BE2C (cell line): ENCODE measurements at regions not wholly inside any gene's neighbourhood (a gene's known extent, or its start where the extent isn't known, plus 50 kb on each side); places are given as distances from the start of the nearest gene placed in this dataset.

Experiments
- DNase-seq: peaks from one replicate; pipeline ENCODE4 v3.0.0-alpha.2; 2020
- H3K27me3 ChIP-seq: fragments of 250-450 bp; sonication (Bioruptor Pico); 2 replicates; pipeline ENCODE4 v1.5.1; 2020; ENCODE audit warnings: mild to moderate bottlenecking
- H3K36me3 ChIP-seq: fragments of 250-450 bp; sonication (Bioruptor Pico); 2 replicates; pipeline ENCODE4 v1.5.1; 2020; ENCODE audit warnings: mild to moderate bottlenecking
- H3K4me1 ChIP-seq: fragments of 250-450 bp; sonication (Bioruptor Pico); 2 replicates; pipeline ENCODE4 v1.5.1; 2020
- H3K4me3 ChIP-seq: 2 replicates; pipeline ENCODE4 v1.5.1; 2011; ENCODE audit warnings: low read depth, low read length
- H3K9me3 ChIP-seq: fragments of 250-450 bp; sonication (Bioruptor Pico); 2 replicates; pipeline ENCODE4 v1.5.1; 2020
- TF ChIP-seq, protein P1 (sequence below): IDR thresholded peaks from 2 replicates; pipeline ENCODE4 v1.5.1; 2012; ENCODE audit warnings: mild to moderate bottlenecking, low read depth, low read length

DNA sequence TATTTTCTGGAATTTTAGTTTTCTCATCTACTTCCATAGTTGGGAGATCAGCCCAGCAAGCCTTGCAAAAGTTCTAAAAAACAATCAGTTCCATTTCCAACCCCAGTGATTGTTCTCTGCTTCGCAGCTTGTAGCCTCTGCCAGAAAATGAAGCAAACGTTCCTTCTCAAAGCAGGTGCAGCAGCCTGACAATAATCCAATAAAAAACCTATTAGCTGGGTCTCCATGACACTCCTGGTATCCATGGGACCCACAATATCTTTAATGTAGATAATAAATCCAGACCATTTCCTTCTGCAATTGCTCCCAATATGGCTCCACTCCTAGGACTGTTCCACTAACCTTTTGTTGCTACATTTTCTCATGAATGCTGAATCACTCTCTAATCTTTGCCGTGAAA is 140.8 kb upstream of the SETBP1 start:
- no peaks in the 10 kb centered on the region for H3K27me3 ChIP-seq
- H3K9me3 ChIP-seq, result no peaks in the 10 kb centered on the region
- TF ChIP-seq, protein P1, sequence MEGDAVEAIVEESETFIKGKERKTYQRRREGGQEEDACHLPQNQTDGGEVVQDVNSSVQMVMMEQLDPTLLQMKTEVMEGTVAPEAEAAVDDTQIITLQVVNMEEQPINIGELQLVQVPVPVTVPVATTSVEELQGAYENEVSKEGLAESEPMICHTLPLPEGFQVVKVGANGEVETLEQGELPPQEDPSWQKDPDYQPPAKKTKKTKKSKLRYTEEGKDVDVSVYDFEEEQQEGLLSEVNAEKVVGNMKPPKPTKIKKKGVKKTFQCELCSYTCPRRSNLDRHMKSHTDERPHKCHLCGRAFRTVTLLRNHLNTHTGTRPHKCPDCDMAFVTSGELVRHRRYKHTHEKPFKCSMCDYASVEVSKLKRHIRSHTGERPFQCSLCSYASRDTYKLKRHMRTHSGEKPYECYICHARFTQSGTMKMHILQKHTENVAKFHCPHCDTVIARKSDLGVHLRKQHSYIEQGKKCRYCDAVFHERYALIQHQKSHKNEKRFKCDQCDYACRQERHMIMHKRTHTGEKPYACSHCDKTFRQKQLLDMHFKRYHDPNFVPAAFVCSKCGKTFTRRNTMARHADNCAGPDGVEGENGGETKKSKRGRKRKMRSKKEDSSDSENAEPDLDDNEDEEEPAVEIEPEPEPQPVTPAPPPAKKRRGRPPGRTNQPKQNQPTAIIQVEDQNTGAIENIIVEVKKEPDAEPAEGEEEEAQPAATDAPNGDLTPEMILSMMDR, result no peak
- no peak for DNase-seq
- no peaks in the 10 kb centered on the region for H3K36me3 ChIP-seq
- H3K4me3 ChIP-seq, result no peak overlapping the region
- H3K4me1 ChIP-seq, result no peaks in the 10 kb centered on the region

DNA sequence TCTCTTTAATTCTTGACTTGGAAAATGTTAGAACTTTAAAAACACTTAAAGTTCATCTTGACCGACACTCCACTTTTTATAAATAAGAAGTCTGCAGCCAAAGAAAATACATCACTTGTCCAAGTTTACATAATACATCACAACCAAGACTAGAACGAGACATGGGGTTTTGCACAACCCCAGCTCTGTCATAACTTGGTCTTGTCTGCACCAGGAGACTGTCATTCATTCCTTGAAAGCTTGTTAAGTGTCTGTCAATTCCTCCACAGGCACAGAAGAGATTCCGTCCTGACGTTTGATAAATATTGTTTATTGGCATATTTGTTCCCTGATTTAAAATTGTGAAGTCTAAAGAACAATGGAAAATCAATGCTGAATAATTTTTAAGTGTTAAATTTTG is 139.5 kb upstream of the SETBP1 start:
- no peaks in the 10 kb centered on the region for H3K27me3 ChIP-seq
- TF ChIP-seq, protein P1, result no peak

DNA sequence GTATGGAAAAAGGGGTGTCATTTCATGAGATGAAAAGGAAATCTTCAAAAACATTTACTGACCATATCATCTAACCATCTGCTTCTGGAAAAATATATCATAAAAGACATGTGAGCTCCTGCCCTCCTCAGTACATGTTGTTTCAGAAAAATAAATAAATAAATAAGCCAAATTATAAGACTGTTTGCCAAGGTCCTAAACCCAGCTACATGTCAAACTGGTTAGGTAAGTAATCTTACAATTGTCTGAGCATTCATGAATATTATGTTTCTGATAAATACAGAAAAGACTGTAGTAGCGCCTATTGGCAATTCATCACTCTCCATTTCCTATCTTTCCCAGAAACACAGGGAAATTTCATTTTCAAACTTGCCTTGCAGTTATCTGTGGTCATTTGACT is 138.9 kb upstream of the SETBP1 start:
- H3K9me3 ChIP-seq, result no peaks in the 10 kb centered on the region
- no peak overlapping the region for H3K4me3 ChIP-seq
- TF ChIP-seq, protein P1, result no peak
- no peaks in the 10 kb centered on the region for H3K27me3 ChIP-seq
- DNase-seq, result no peak
- no peaks in the 10 kb centered on the region for H3K4me1 ChIP-seq
- H3K36me3 ChIP-seq, result no peaks in the 10 kb centered on the region

More for the DNA sequence above, 139.5 kb upstream of the SETBP1 start:
- Histone ChIP-seq H3K4me3 (no peak overlapping the region), H3K9me3 (no peaks in the 10 kb centered on the region), H3K36me3 (no peaks in the 10 kb centered on the region), H3K4me1 (no peaks in the 10 kb centered on the region)
- DNase-seq, result no peak

DNA sequence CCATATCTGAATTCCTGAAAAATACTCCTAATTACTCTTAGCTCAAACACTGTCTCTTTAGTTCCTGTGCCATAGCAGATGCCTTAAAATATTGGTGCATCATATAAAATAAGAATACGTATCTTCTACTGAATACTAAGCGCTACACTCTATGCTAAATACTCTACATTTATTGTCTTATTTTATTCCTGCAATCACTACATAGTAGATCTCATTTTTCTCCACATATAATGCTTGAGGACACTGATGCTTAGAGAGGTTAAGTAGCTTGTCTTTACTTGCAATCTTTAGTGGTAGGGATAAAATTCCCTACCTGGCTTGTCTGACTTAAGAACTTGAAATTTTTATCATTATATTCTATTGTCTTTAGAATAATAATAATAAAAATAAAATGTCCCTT is 137.3 kb upstream of the SETBP1 start:
- DNase-seq, result no peak
- H3K27me3 ChIP-seq, result no peaks in the 10 kb centered on the region
- H3K4me3 ChIP-seq, result no peak overlapping the region
- H3K9me3 ChIP-seq, result no peaks in the 10 kb centered on the region
- H3K36me3 ChIP-seq, result no peaks in the 10 kb centered on the region
- TF ChIP-seq, protein P1, result no peak
- no peaks in the 10 kb centered on the region for H3K4me1 ChIP-seq

DNA sequence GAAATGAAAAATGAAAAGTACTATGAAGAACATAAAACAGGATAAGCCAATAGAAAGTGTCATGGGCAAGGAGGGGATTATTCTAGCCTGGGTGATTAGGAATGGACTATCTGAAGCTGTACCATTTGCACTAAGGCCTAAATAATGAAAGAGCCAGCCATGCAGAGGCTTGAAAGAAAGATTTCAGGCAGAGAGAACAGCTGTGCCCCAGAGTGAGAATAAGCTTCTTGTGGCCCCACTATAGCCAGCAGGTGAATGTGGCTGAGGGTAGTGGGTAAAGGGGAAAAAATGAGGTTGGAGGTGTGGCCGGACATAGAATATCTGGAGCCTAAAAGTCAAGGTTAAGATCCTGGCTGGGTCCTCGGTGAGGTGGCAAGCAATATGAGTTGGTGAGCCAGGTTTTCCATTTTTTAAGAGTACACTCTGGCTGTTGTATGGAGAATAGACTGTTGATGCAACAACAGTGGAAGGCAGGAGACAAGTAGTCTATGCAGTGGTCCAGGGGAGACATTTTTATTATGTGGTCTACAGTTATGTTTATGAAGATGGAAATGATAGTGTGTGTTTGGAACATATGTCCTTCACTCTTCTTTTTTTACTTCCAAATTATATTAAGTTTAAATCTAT is 135.2 kb upstream of the SETBP1 start:
- no peaks in the 10 kb centered on the region for H3K9me3 ChIP-seq
- no peaks in the 10 kb centered on the region for H3K36me3 ChIP-seq
- no peak overlapping the region for H3K4me3 ChIP-seq
- DNase-seq, result no peak
- TF ChIP-seq, protein P1, result no peak
- H3K27me3 ChIP-seq, result no peaks in the 10 kb centered on the region
- no peaks in the 10 kb centered on the region for H3K4me1 ChIP-seq

DNA sequence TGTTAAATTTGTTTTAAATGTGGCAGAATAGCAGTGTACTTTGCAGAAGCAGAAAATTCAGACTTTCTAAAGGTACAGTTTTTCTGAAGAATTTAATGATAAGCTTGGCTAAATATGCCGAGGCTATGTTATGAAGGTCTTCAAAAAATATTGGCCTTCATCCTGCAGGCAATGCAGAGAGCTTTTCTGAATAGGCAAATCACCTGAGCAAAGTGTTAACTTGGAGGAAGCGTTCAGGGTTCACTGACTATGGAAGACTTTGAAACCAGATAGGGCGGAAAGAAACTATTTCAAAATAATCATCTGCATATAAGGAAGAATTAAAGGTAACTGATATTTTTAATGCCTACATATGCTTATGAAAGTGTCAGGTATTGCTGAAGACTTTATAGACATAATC is 133.7 kb upstream of the SETBP1 start:
- DNase-seq, result no peak
- Histone ChIP-seq H3K27me3 (no peaks in the 10 kb centered on the region), H3K4me3 (no peak overlapping the region), H3K9me3 (no peaks in the 10 kb centered on the region), H3K36me3 (no peaks in the 10 kb centered on the region), H3K4me1 (no peaks in the 10 kb centered on the region)
- TF ChIP-seq, protein P1, result no peak
